ENCODE measurements at regions not wholly inside any gene's neighbourhood (a gene's known extent, or its start where the extent isn't known, plus 50 kb on each side); places are given as distances from the start of the nearest gene placed in this dataset.

DNA sequence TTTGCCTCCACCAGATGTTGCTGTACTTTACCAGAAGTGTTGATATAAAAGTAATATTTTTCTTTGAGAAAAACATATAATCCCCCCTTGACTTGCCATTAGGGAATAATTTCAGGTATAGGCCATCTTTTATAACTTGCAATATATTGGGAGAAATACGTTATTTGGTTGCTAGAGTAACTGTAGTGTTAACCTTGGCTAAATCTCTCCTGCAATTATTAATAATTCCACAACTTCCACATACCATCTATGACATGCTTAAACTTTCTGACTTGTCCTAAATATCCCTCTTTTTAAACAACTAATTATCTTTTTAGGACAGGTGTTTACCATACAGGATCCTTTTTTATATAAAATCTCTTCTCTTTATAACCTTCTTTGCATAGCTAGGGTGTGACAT, 1048.2 kb downstream of the SLC16A7 start:
- no peak for TF ChIP-seq CTCF (IDR thresholded peaks at IDR 0.05)
- no peak for ATAC-seq
- ChIA-PET POLR2A (no interaction called here), CTCF (interaction anchor here (0.6 to 0.8 kb wide), 2 partner anchors 10 to 1161 kb away, joined by 3 read pairs; no protein-coding TSS in a partner anchor)
- peaks cover 6% of the 10 kb centered on the region for H3K9me3 Mint-ChIP-seq
- no peaks in the 10 kb centered on the region for H3K4me1 Mint-ChIP-seq (ENCODE audit: low read depth)
- DNase-seq: no peak
- H3K4me3 Mint-ChIP-seq: no peak overlapping the region
- no peaks in the 10 kb centered on the region for H3K27me3 Mint-ChIP-seq
- H3K27ac Mint-ChIP-seq: no peak overlapping the region
- H3K36me3 Mint-ChIP-seq (ENCODE audit: low read depth): no peaks in the 10 kb centered on the region
- intact Hi-C loops (cut with micrococcal nuclease): no loop called here

GRCh38 chr12:60666895-60667294, 1071.1 kb downstream of the SLC16A7 start:
- H3K4me1 Mint-ChIP-seq (ENCODE audit: low read depth): no peaks in the 10 kb centered on the region
- ChIA-PET POLR2A (no interaction called here), CTCF (no interaction called here)
- DNase-seq (no peak), ATAC-seq (no peak)
- peaks cover 11% of the 10 kb centered on the region for H3K9me3 Mint-ChIP-seq
- no peak overlapping the region for H3K4me3 Mint-ChIP-seq
- no peak for TF ChIP-seq CTCF (IDR thresholded peaks at IDR 0.05)
- intact Hi-C loops (cut with micrococcal nuclease): no loop called here
- H3K27ac Mint-ChIP-seq: no peak overlapping the region
- no peaks in the 10 kb centered on the region for H3K27me3 Mint-ChIP-seq
- no peaks in the 10 kb centered on the region for H3K36me3 Mint-ChIP-seq (ENCODE audit: low read depth)

- H3K4me3 Mint-ChIP-seq: no peak overlapping the region
- no peak for TF ChIP-seq CTCF (IDR thresholded peaks at IDR 0.05)
- H3K4me1 Mint-ChIP-seq (ENCODE audit: low read depth): no peaks in the 10 kb centered on the region
- DNase-seq: no peak
- no peak for ATAC-seq
- no peaks in the 10 kb centered on the region for H3K27me3 Mint-ChIP-seq
- no peak overlapping the region for H3K27ac Mint-ChIP-seq
- intact Hi-C loops (cut with micrococcal nuclease): no loop called here
- ChIA-PET POLR2A (no interaction called here), CTCF (no interaction called here)
- H3K36me3 Mint-ChIP-seq (ENCODE audit: low read depth): no peaks in the 10 kb centered on the region
- peaks cover 15% of the 10 kb centered on the region for H3K9me3 Mint-ChIP-seq
Observed at GRCh38 chr12:60672949-60673348, 1077.1 kb downstream of the SLC16A7 start.

- no peak for ATAC-seq
- Mint-ChIP-seq H3K4me3 (no peak overlapping the region), H3K27me3 (no peaks in the 10 kb centered on the region), H3K9me3 (peaks cover 3% of the 10 kb centered on the region), H3K4me1 (ENCODE audit: low read depth) (no peaks in the 10 kb centered on the region), H3K36me3 (ENCODE audit: low read depth) (no peaks in the 10 kb centered on the region), H3K27ac (no peak overlapping the region)
- ChIA-PET POLR2A (no interaction called here), CTCF (no interaction called here)
- intact Hi-C loops (cut with micrococcal nuclease): no loop called here
- no peak for TF ChIP-seq CTCF (IDR thresholded peaks at IDR 0.05)
- no peak for DNase-seq
Observed at GRCh38 chr12:60684988-60685655, 1089.3 kb downstream of the SLC16A7 start.

DNA sequence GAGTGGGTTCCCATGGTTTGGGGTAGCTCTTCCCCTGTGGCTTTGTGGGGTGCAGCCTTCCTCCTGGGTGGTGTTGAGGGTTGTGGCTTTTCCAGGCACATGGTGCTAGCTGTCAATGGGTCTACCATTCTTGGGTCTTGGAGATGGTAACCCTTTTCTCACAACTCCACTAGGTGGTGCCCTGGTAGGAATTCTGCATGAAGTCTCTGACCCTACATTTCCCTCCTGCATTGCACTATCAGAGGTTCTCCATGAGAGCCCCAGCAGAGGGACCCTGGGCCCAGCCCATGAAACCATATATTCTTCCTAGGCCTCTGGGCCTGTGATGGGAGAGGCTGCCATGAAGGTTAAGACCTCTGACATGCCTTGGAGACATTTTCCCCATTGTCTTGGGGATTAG, 1093.3 kb downstream of the SLC16A7 start:
- no peak for ATAC-seq
- H3K27ac Mint-ChIP-seq: no peak overlapping the region
- peak; percentile 3 for DNase-seq
- H3K4me3 Mint-ChIP-seq: no peak overlapping the region
- H3K27me3 Mint-ChIP-seq: no peaks in the 10 kb centered on the region
- no peak for TF ChIP-seq CTCF (IDR thresholded peaks at IDR 0.05)
- POLR2A ChIA-PET: no interaction called here
- H3K9me3 Mint-ChIP-seq: peaks cover 6% of the 10 kb centered on the region
- intact Hi-C loops (cut with micrococcal nuclease): no loop called here
- H3K4me1 Mint-ChIP-seq (ENCODE audit: low read depth): no peaks in the 10 kb centered on the region
- CTCF ChIA-PET: no interaction called here
- no peaks in the 10 kb centered on the region for H3K36me3 Mint-ChIP-seq (ENCODE audit: low read depth)
